Ishikawa (cell line): ENCODE measurements at regions not wholly inside any gene's neighbourhood (a gene's known extent, or its start where the extent isn't known, plus 50 kb on each side); places are given as distances from the start of the nearest gene placed in this dataset.

Experiments
- CEBPB ChIP-seq: IDR thresholded peaks from 2 replicates; pipeline ENCODE4 v1.6.1; 2012
- CREB1 ChIP-seq: IDR thresholded peaks from 2 replicates; pipeline ENCODE4 v1.6.1; 2012; ENCODE audit warnings: low read depth
- EGR1 ChIP-seq: IDR thresholded peaks from 2 replicates; pipeline ENCODE4 v1.6.1; 2012
- EP300 ChIP-seq: IDR thresholded peaks from 2 replicates; pipeline ENCODE4 v1.6.1; 2012; ENCODE audit warnings: borderline replicate concordance
- FOXM1 ChIP-seq: IDR thresholded peaks from 2 replicates; pipeline ENCODE4 v1.6.1; 2012; ENCODE audit warnings: low read depth, borderline replicate concordance
- MAX ChIP-seq: IDR thresholded peaks from 2 replicates; pipeline ENCODE4 v1.6.1; 2012
- NFIC ChIP-seq: IDR thresholded peaks from 2 replicates; pipeline ENCODE4 v1.6.1; 2012
- RAD21 ChIP-seq: IDR thresholded peaks from 2 replicates; pipeline ENCODE4 v1.6.1; 2012; ENCODE audit warnings: low read depth
- REST ChIP-seq: IDR thresholded peaks from 2 replicates; pipeline ENCODE4 v1.6.1; 2012; ENCODE audit warnings: low read depth, mild to moderate bottlenecking
- TAF1 ChIP-seq: IDR thresholded peaks from 2 replicates; pipeline ENCODE4 v1.6.1; 2012; ENCODE audit warnings: low read depth, mild to moderate bottlenecking
- TCF12 ChIP-seq: IDR thresholded peaks from 2 replicates; pipeline ENCODE4 v1.6.1; 2012; ENCODE audit warnings: low read depth
- TEAD4 ChIP-seq: IDR thresholded peaks from 2 replicates; pipeline ENCODE4 v1.6.1; 2012
- USF1 ChIP-seq: IDR thresholded peaks from 2 replicates; pipeline ENCODE4 v1.6.1; 2012
- YY1 ChIP-seq: IDR thresholded peaks from 2 replicates; pipeline ENCODE4 v1.6.1; 2012; ENCODE audit warnings: low read depth
- ZBTB7A ChIP-seq: IDR thresholded peaks from 2 replicates; pipeline ENCODE4 v1.6.1; 2012; ENCODE audit warnings: low read depth

- no peak for TF ChIP-seq USF1
- TF ChIP-seq CREB1 = no peak
- no peak for TF ChIP-seq EP300
- TF ChIP-seq EGR1 = no peak
- no peak for TF ChIP-seq TCF12
- no peak for TF ChIP-seq FOXM1
- no peak for TF ChIP-seq ZBTB7A
- TF ChIP-seq CEBPB = no peak
- no peak for TF ChIP-seq TEAD4
- no peak for TF ChIP-seq YY1
- TF ChIP-seq MAX = no peak
- TF ChIP-seq NFIC = no peak
- no peak for TF ChIP-seq REST
- TF ChIP-seq RAD21 = no peak
- TF ChIP-seq TAF1 = no peak
Observed at GRCh38 chr9:135014311-135015010, 73.0 kb upstream of the OLFM1 start.

- TF ChIP-seq MAX (no peak), TEAD4 (no peak), YY1 (no peak)
Observed at GRCh38 chr9:135015096-135015495, 72.4 kb upstream of the OLFM1 start.

- no peak for TF ChIP-seq TAF1
- no peak for TF ChIP-seq MAX
- no peak for TF ChIP-seq NFIC
- no peak for TF ChIP-seq ZBTB7A
- TF ChIP-seq TCF12 = no peak
- no peak for TF ChIP-seq EGR1
- TF ChIP-seq YY1 = no peak
- TF ChIP-seq FOXM1 = no peak
- TF ChIP-seq CREB1 = no peak
- no peak for TF ChIP-seq TEAD4
- no peak for TF ChIP-seq RAD21
- TF ChIP-seq USF1 = no peak
Observed at GRCh38 chr9:135015565-135015964, 71.9 kb upstream of the OLFM1 start.

- TF ChIP-seq TAF1 = no peak
- TF ChIP-seq CREB1 = no peak
- TF ChIP-seq ZBTB7A = no peak
- no peak for TF ChIP-seq USF1
- no peak for TF ChIP-seq EGR1
Observed at GRCh38 chr9:135016037-135016640, 71.3 kb upstream of the OLFM1 start.

GRCh38 chr9:135016876-135017275 lies 70.6 kb upstream of the OLFM1 start:
- TF ChIP-seq CREB1 (no peak), NFIC (no peak), CEBPB (no peak), MAX (no peak), USF1 (no peak), YY1 (no peak), REST (no peak), FOXM1 (no peak), TAF1 (no peak), ZBTB7A (no peak), TCF12 (no peak), TEAD4 (no peak)
